Pancreas (tissue), 10 donors: ENCODE measurements at regions not wholly inside any gene's neighbourhood (a gene's known extent, or its start where the extent isn't known, plus 50 kb on each side); places are given as distances from the start of the nearest gene placed in this dataset.

Experiments used
- ATAC-seq, 4 donors: fragments of 200-7000 bp; cut with Tn5 transposase; one replicate each; pipeline versions ENCODE4 v1.8.0 to v1.9.1; 2020; ENCODE audit warnings: mild to moderate bottlenecking in 4 of 4, moderate library complexity in 4 of 4
- DNase-seq, 6 donors: peaks; one replicate each; pipeline ENCODE4 v3.0.0-alpha.2; 2020
- FAIRE-seq: peaks from 2 replicates; lab custom pipeline; 2012; peaks lifted over from hg19 to GRCh38; lab: Jason Lieb, UNC
- H3K27ac ChIP-seq, 4 donors: fragments of 200-600 bp; sonication (generic); 1 replicate in 3 of 4; 2 replicates in 1 of 4; pipeline versions ENCODE4 v1.5.0 to v1.8.0; 2020
- H3K27me3 ChIP-seq, 4 donors: fragments of 200-600 bp; one replicate each; pipeline ENCODE4 v1.8.0; 2021
- H3K36me3 ChIP-seq, 3 donors: fragments of 200-600 bp; sonication (generic) in 1 of 3; one replicate each; pipeline versions ENCODE4 v1.5.0 to v1.8.0; 2020 to 2021
- H3K4me1 ChIP-seq, 3 donors: fragments of 200-600 bp; one replicate each; pipeline ENCODE4 v1.8.0; 2021
- H3K4me3 ChIP-seq, 4 donors: fragments of 200-600 bp; sonication (generic) in 2 of 4; one replicate each; pipeline versions ENCODE4 v1.5.0 to v1.8.0; 2020 to 2021
- H3K9me3 ChIP-seq, 4 donors: fragments of 200-600 bp; one replicate each; pipeline ENCODE4 v1.8.0; 2021
- whole genome bisulfite sequencing, 2 donors: extraction: QIAGEN DNeasy Blood & Tissue Kit; methylation state at CpG; one replicate each; pipeline ENCODE4 v1.1.7; 2013; 5-methylcytosine and 5-hydroxymethylcytosine counted together
- intact Hi-C, 3 donors: fragments of 100-400 bp; cut with DNase I; formaldehyde crosslinking; loops; one replicate each; pipeline versions ENCODE4 v1.11.1 to v1.14.2; 2022
- TF ChIP-seq, protein P1 (sequence below), 4 donors: fragments of 200-600 bp; sonication (generic) in 3 of 4; IDR thresholded peaks; one replicate each; pipeline versions ENCODE4 v1.5.0 to v1.8.0; 2021; ENCODE audit warnings: antibody characterized with exemption in 4 of 4
- donor health status: healthy with polysubstance abuse.
- donor health status: DM: no; HTN: no; CAD: no; lungs with moderate emphysema.
- donor health status: DM: no; HTN: no; CAD: no.
- donor health status: control.
- donor health status: control.
- donor health status: Bipolar disorder and iron deficiency.
- donor health status: DM: yes; HTN: yes; CAD: no.
- donor health status: DM: no; HTN: no; CAD: no.
- donor health status: DM: no; HTN: no; CAD: no.
- donor health status: DM: yes; HTN: yes; CAD: no.

DNA sequence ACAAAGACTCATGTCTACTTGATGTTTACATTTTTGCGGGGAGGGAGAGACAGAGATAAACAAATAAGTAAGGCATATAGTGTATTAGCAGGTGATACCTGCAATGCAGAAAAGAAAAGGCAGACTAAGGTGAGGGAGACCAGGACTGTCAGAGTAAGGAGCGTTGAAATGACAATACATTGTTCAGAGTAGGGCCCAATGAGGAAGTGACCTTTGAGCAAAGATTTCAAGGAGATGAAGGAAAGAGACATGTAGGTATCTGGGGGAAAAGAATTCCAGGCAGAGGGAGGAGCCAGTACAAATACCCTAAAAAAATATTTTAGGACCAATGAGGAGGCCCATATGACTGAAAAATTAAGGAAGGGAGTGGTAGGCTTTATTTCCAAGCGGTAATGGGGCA is 162.7 kb upstream of the PRSS1 start:
- WGBS, 2 donors, result 75 to 81% methylated on average over 3 of the region's 3 CpGs
- H3K4me1 ChIP-seq, result peaks cover 26 to 32% (median 29%) of the 10 kb centered on the region in 3 donors
- H3K9me3 ChIP-seq, result no peaks in the 10 kb centered on the region
- TF ChIP-seq, protein P1, sequence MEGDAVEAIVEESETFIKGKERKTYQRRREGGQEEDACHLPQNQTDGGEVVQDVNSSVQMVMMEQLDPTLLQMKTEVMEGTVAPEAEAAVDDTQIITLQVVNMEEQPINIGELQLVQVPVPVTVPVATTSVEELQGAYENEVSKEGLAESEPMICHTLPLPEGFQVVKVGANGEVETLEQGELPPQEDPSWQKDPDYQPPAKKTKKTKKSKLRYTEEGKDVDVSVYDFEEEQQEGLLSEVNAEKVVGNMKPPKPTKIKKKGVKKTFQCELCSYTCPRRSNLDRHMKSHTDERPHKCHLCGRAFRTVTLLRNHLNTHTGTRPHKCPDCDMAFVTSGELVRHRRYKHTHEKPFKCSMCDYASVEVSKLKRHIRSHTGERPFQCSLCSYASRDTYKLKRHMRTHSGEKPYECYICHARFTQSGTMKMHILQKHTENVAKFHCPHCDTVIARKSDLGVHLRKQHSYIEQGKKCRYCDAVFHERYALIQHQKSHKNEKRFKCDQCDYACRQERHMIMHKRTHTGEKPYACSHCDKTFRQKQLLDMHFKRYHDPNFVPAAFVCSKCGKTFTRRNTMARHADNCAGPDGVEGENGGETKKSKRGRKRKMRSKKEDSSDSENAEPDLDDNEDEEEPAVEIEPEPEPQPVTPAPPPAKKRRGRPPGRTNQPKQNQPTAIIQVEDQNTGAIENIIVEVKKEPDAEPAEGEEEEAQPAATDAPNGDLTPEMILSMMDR (IDR thresholded peaks at IDR 0.05), result no peak
- no peak overlapping the region for H3K4me3 ChIP-seq
- no peak overlapping the region for H3K27ac ChIP-seq
- DNase-seq, result no peak
- no peak for ATAC-seq
- no peaks in the 10 kb centered on the region for H3K36me3 ChIP-seq
- H3K27me3 ChIP-seq, result no peaks in the 10 kb centered on the region
- intact Hi-C loops, result no loop called here
- FAIRE-seq, result no peak

DNA sequence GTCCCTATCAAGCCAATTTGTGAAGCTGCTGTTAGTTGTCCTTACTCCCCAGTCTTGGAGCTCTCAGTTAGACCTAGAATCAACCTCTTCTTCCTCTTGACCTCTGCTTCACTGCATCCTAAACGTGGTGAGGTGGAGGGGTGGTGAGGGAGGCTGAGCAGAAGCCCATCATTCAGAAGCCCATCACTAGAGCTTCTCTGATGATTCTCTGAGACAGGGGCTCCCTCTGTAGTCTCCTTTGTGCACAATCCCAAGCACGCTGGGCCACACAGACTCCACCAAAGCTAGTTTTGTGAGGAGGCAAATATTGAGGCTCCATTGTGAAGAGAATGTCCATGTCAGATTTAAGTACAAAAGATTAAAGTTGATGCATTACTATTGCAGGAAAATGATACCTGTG is 163.8 kb upstream of the PRSS1 start:
- WGBS, 2 donors, result 58 to 59% methylated on average over 2 of the region's 2 CpGs
- Histone ChIP-seq H3K27ac (no peak overlapping the region), H3K9me3 (no peaks in the 10 kb centered on the region), H3K4me3 (no peak overlapping the region), H3K4me1 (peaks cover 17 to 24% (median 22%) of the 10 kb centered on the region in 3 donors), H3K36me3 (no peaks in the 10 kb centered on the region), H3K27me3 (no peaks in the 10 kb centered on the region)
- ATAC-seq, result no peak
- no peak for DNase-seq
- no peak for FAIRE-seq
- intact Hi-C loops, result no loop called here
- TF ChIP-seq, protein P1 (IDR thresholded peaks at IDR 0.05), result no peak

DNA sequence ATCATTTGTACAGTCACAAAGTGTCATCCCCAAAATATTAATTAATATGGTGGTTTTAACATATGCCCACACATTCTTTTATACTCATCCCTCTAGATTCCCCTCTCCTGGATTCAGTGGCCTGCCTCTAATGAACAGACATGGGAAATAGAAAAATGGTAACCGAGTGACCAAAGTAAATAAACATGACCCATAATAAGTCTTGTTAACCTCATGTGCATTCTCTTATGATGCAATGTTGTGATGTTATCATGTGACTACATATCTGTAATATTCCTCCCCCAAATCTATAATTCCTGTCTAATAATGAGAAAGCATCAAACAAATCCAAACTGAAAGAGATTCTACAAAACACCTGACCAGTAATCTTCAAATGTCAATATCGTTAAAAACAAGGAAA is 164.5 kb upstream of the PRSS1 start:
- 46 to 48% methylated on average over 2 of the region's 2 CpGs for whole genome bisulfite sequencing, 2 donors
- H3K36me3 ChIP-seq, result no peaks in the 10 kb centered on the region
- TF ChIP-seq, protein P1 (IDR thresholded peaks at IDR 0.05), result no peak
- H3K9me3 ChIP-seq, result no peaks in the 10 kb centered on the region
- H3K4me3 ChIP-seq, result no peak overlapping the region
- no peaks in the 10 kb centered on the region for H3K27me3 ChIP-seq
- no peak overlapping the region for H3K27ac ChIP-seq
- ATAC-seq, result no peak
- intact Hi-C loops, result no loop called here
- no peak for FAIRE-seq
- DNase-seq, result no peak
- H3K4me1 ChIP-seq, result peaks cover 11 to 19% (median 17%) of the 10 kb centered on the region in 3 donors

DNA sequence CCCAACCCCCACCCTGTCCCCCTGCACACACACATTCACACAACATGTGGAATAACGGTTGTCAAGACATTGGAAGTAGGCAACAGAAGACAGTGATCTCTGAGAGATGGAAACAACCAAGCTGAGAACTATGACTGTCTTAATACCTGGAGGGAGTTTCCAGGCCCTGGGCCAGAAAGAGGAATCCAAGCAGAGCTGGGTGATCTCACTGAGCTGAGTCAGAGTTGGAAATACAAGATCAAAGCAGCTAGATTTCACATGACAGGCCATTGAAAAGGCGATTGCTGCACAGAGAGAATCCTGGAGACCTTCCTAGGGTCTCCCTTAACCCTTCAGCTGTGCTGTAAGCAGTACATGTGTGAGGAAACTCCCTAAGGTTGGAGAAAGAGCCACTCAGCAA is 165.8 kb upstream of the PRSS1 start:
- Histone ChIP-seq H3K4me1 (peaks cover 4 to 8% (median 6%) of the 10 kb centered on the region in 3 donors), H3K36me3 (no peaks in the 10 kb centered on the region), H3K4me3 (no peak overlapping the region), H3K27ac (no peak overlapping the region), H3K27me3 (no peaks in the 10 kb centered on the region), H3K9me3 (no peaks in the 10 kb centered on the region)
- ATAC-seq (peak; percentile 44 to 73 (median 62)), DNase-seq (peak in 1 of 6 donors; percentile 58), FAIRE-seq (no peak)
- intact Hi-C loops, result no loop called here
- TF ChIP-seq, protein P1 (IDR thresholded peaks at IDR 0.05), result no peak
- 42 to 45% methylated on average over 2 of the region's 2 CpGs for WGBS, 2 donors

DNA sequence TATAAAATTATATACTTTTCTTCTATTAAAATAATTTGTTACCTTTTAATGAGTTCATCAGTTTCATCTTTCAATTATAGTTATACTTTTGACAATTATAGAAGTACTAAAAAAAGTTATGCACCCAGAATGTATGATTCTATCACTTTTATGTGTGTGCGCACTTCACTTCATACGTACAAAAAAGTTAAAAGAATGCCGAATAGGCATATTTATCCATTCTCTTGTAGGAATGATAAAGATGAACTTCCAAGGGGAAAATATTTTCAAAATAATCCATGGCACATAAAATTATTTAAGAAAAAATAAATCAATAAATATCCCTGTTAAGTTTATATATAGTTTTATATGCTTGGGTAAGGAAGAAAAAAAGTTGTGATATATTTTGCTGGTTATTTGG is 166.9 kb upstream of the PRSS1 start:
- H3K4me3 ChIP-seq, result no peak overlapping the region
- no peak for DNase-seq
- no peak for FAIRE-seq
- no peaks in the 10 kb centered on the region for H3K9me3 ChIP-seq
- no peaks in the 10 kb centered on the region for H3K27me3 ChIP-seq
- WGBS, 2 donors, result 90 to 94% methylated on average over 3 of the region's 3 CpGs
- no peak overlapping the region for H3K27ac ChIP-seq
- TF ChIP-seq, protein P1 (IDR thresholded peaks at IDR 0.05), result no peak
- H3K36me3 ChIP-seq, result no peaks in the 10 kb centered on the region
- no peaks in the 10 kb centered on the region for H3K4me1 ChIP-seq
- intact Hi-C loops, result no loop called here
- no peak for ATAC-seq
